OCI-LY1 (cell line): ENCODE measurements at regions not wholly inside any gene's neighbourhood (a gene's known extent, or its start where the extent isn't known, plus 50 kb on each side); places are given as distances from the start of the nearest gene placed in this dataset.

Experiments
- H2AFZ ChIP-seq: fragments of 200-600 bp; sonication (generic), shearing (Covaris generic); 2 replicates; pipeline ENCODE4 v1.6.0; 2014; ENCODE audit warnings: antibody characterized with exemption, mild to moderate bottlenecking, low read length
- H3F3A ChIP-seq: fragments of 200-600 bp; sonication (generic), shearing (Covaris generic); 2 replicates; pipeline ENCODE4 v1.6.0; 2014; ENCODE audit warnings: mild to moderate bottlenecking, antibody characterized with exemption, low read length, moderate library complexity; ENCODE audit not compliant: insufficient read depth
- H3K27ac ChIP-seq: fragments of 200-600 bp; sonication (generic); 2 replicates; pipeline ENCODE4 v1.5.1; 2014; ENCODE audit warnings: low read length, mixed run types, mild to moderate bottlenecking, low read depth; ENCODE audit not compliant: poor library complexity, severe bottlenecking
- H3K27me3 ChIP-seq: fragments of 200-600 bp; sonication (generic); 2 replicates; pipeline ENCODE4 v1.6.0; 2014; ENCODE audit warnings: antibody characterized with exemption, mild to moderate bottlenecking, low read length, moderate library complexity; ENCODE audit not compliant: insufficient read depth
- H3K36me3 ChIP-seq: fragments of 200-600 bp; sonication (generic); 2 replicates; pipeline ENCODE4 v1.6.1; 2014; ENCODE audit warnings: mild to moderate bottlenecking, antibody characterized with exemption, low read length, moderate library complexity, mixed read lengths; ENCODE audit not compliant: insufficient read depth
- H3K4me1 ChIP-seq: fragments of 200-600 bp; sonication (generic); 2 replicates; pipeline ENCODE4 v1.5.1; 2014; ENCODE audit warnings: mild to moderate bottlenecking, low read length, moderate library complexity; ENCODE audit not compliant: insufficient read depth, severe bottlenecking
- H3K4me2 ChIP-seq: fragments of 200-600 bp; sonication (generic), shearing (Covaris generic); 2 replicates; pipeline ENCODE4 v1.6.1; 2014; ENCODE audit warnings: low read length
- H3K4me3 ChIP-seq: fragments of 200-600 bp; sonication (generic); 2 replicates; pipeline ENCODE4 v1.5.1; 2014; ENCODE audit warnings: low read length, low read depth, mild to moderate bottlenecking, mixed read lengths; ENCODE audit not compliant: poor library complexity, severe bottlenecking
- H3K79me2 ChIP-seq: fragments of 200-600 bp; shearing (Covaris generic); 2 replicates; pipeline ENCODE4 v1.6.1; 2016; ENCODE audit warnings: mixed run types, low read length, mixed read lengths; ENCODE audit not compliant: insufficient read depth
- H3K9ac ChIP-seq: fragments of 200-600 bp; sonication (generic), shearing (Covaris generic); 2 replicates; pipeline ENCODE4 v1.6.1; 2014; ENCODE audit warnings: mild to moderate bottlenecking, low read length, mixed read lengths
- H3K9me2 ChIP-seq: fragments of 200-600 bp; sonication (generic), shearing (Covaris generic); 2 replicates; pipeline ENCODE4 v1.6.1; 2014; ENCODE audit warnings: low read depth, mild to moderate bottlenecking, low read length, mixed read lengths
- H3K9me3 ChIP-seq: fragments of 200-600 bp; shearing (Covaris generic); 2 replicates; pipeline ENCODE4 v1.6.1; 2014; ENCODE audit warnings: low read length, mixed read lengths
- H4K20me1 ChIP-seq: fragments of 200-600 bp; sonication (generic), shearing (Covaris generic); 2 replicates; pipeline ENCODE4 v1.6.0; 2016; ENCODE audit warnings: mild to moderate bottlenecking, low read length; ENCODE audit not compliant: insufficient read depth
- EZH2 ChIP-seq: fragments of 200-600 bp; sonication (generic), shearing (Covaris generic); IDR thresholded peaks from 2 replicates; pipeline ENCODE4 v1.8.0; 2017; ENCODE audit warnings: borderline replicate concordance, mixed run types, mild to moderate bottlenecking, antibody characterized with exemption, low read length, moderate library complexity, mixed read lengths
- TF ChIP-seq, protein P1 (sequence below): fragments of 200-600 bp; sonication (generic), shearing (Covaris generic); IDR thresholded peaks from 2 replicates; pipeline ENCODE4 v1.5.1; 2017; ENCODE audit warnings: mild to moderate bottlenecking, antibody characterized with exemption, low read length, moderate library complexity, mixed read lengths

DNA sequence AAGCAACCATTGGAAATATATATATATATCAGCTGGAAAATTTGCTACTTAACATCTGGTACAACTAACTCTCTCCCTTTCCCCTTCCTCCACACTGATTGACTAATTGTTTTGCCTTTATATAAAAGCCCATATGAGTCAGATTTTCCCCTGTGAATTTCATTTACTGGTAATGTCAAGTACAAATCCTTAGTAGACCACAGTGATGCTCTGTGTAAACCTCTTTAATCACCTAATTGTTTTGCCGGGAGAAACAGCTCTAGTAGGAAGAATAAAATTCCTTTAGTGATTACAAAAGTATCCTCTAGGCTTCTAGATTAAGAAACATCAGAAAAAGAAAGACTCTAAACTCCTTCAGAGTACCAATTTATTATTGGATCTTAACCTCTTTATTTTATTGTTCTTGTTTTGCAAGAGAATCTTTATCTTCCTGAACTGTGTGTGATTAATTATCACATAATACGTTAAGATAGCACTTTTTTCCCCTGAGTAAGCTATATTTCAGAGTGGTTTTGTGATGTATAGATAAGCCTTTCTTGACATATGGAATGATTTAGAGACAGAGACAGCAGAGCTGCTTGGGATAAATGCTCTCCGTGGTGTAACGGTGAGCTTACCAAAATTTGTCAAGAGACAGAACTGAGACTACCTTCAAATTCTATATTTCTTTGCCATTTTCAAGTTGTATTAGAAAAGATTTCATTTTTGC, 1606.4 kb upstream of the TENM3 start:
- Histone ChIP-seq H3K79me2 (no peaks in the 10 kb centered on the region), H3K4me1 (no peaks in the 10 kb centered on the region), H3K4me3 (no peak overlapping the region), H3K27ac (no peak overlapping the region), H3K4me2 (no peak overlapping the region), H3K9me2 (no peaks in the 10 kb centered on the region), H3K36me3 (no peaks in the 10 kb centered on the region), H4K20me1 (no peaks in the 10 kb centered on the region), H3K9ac (no peak overlapping the region), H3K27me3 (no peaks in the 10 kb centered on the region), H3K9me3 (no peaks in the 10 kb centered on the region), H2AFZ (no peak overlapping the region), H3F3A (no peaks in the 10 kb centered on the region)
- TF ChIP-seq EZH2, result no peak
- TF ChIP-seq, protein P1, sequence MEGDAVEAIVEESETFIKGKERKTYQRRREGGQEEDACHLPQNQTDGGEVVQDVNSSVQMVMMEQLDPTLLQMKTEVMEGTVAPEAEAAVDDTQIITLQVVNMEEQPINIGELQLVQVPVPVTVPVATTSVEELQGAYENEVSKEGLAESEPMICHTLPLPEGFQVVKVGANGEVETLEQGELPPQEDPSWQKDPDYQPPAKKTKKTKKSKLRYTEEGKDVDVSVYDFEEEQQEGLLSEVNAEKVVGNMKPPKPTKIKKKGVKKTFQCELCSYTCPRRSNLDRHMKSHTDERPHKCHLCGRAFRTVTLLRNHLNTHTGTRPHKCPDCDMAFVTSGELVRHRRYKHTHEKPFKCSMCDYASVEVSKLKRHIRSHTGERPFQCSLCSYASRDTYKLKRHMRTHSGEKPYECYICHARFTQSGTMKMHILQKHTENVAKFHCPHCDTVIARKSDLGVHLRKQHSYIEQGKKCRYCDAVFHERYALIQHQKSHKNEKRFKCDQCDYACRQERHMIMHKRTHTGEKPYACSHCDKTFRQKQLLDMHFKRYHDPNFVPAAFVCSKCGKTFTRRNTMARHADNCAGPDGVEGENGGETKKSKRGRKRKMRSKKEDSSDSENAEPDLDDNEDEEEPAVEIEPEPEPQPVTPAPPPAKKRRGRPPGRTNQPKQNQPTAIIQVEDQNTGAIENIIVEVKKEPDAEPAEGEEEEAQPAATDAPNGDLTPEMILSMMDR, result no peak

DNA sequence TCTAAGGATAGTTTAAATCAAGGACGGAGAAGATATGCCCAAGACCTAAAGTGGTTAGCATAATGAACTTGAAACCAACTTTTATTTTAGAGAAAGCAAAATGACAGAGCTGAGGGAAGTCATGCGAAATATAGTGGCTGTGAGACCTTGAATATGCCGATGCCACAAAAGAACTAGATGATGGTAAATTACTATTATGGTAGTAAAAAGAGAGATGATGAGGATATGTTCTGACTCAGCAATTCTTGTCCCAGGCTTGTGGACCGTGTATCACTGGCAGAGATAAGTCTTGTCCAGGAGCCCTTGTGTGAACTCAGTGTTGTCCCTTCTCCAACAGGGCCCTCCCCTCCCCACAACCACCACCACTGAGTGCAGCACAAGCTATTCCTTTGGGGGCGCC, 1605.6 kb upstream of the TENM3 start:
- no peaks in the 10 kb centered on the region for H3F3A ChIP-seq
- no peaks in the 10 kb centered on the region for H3K27me3 ChIP-seq
- no peak overlapping the region for H3K9ac ChIP-seq
- H3K4me2 ChIP-seq, result no peak overlapping the region
- H4K20me1 ChIP-seq, result no peaks in the 10 kb centered on the region
- no peak overlapping the region for H3K4me3 ChIP-seq
- no peaks in the 10 kb centered on the region for H3K36me3 ChIP-seq
- no peaks in the 10 kb centered on the region for H3K9me3 ChIP-seq
- H3K79me2 ChIP-seq, result no peaks in the 10 kb centered on the region
- no peaks in the 10 kb centered on the region for H3K4me1 ChIP-seq
- no peak overlapping the region for H3K27ac ChIP-seq
- H3K9me2 ChIP-seq, result no peaks in the 10 kb centered on the region
- H2AFZ ChIP-seq, result no peak overlapping the region
- TF ChIP-seq, protein P1, result no peak
- TF ChIP-seq EZH2, result no peak

DNA sequence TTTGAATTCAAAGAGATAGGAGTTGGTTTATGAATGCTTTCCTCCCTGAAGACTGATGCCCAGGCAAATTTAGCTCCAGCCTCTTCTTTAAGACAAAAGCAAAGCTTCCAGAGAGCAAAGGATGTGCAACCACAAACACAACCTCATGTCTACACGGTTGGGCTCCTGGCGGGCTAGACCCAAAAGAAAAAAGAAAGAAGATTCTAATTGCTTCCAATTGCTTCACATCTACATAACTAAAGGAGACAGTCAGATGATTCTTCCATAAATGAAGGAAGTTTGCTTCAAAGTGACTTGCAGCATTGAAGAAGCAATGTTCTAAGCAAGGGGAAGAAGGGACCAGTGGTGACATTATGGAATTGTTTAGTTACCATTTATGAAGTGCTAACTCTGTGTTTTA, 1603.0 kb upstream of the TENM3 start:
- H4K20me1 ChIP-seq, result no peaks in the 10 kb centered on the region
- H3K79me2 ChIP-seq, result no peaks in the 10 kb centered on the region
- H3K9ac ChIP-seq, result no peak overlapping the region
- no peaks in the 10 kb centered on the region for H3K9me3 ChIP-seq
- H3K4me2 ChIP-seq, result no peak overlapping the region
- H2AFZ ChIP-seq, result no peak overlapping the region
- TF ChIP-seq EZH2, result no peak
- TF ChIP-seq, protein P1, result no peak
- no peaks in the 10 kb centered on the region for H3F3A ChIP-seq
- no peaks in the 10 kb centered on the region for H3K4me1 ChIP-seq
- no peak overlapping the region for H3K4me3 ChIP-seq
- H3K36me3 ChIP-seq, result no peaks in the 10 kb centered on the region
- no peaks in the 10 kb centered on the region for H3K9me2 ChIP-seq
- no peak overlapping the region for H3K27ac ChIP-seq
- H3K27me3 ChIP-seq, result no peaks in the 10 kb centered on the region
